DND-41 (cell line): ENCODE measurements at regions not wholly inside any gene's neighbourhood (a gene's known extent, or its start where the extent isn't known, plus 50 kb on each side); places are given as distances from the start of the nearest gene placed in this dataset.

Experiments used
- ATAC-seq: fragments of 200-7000 bp; cut with Tn5 transposase; 3 replicates; pipeline ENCODE4 v1.9.1; 2021; ENCODE audit warnings: low read depth; ENCODE audit not compliant: insufficient read depth
- DNase-seq: peaks from one replicate; pipeline ENCODE4 v3.0.0-alpha.2; 2020
- H2AFZ ChIP-seq: 2 replicates; pipeline ENCODE4 v1.6.0; 2012; ENCODE audit warnings: low read depth, low read length
- H3K27ac ChIP-seq: 2 replicates; pipeline ENCODE4 v1.5.1; 2012; ENCODE audit warnings: low read length, inconsistent platforms
- H3K27me3 ChIP-seq: fragments of 200-600 bp; sonication (generic); 2 replicates; pipeline ENCODE4 v1.6.0; 2012; ENCODE audit warnings: low read length, mild to moderate bottlenecking, inconsistent platforms; ENCODE audit not compliant: insufficient read depth, poor library complexity
- H3K36me3 ChIP-seq: 2 replicates; pipeline ENCODE4 v1.5.1; 2012; ENCODE audit warnings: low read length, inconsistent platforms; ENCODE audit not compliant: insufficient read depth
- H3K4me1 ChIP-seq: 2 replicates; pipeline ENCODE4 v1.5.1; 2012; ENCODE audit warnings: mild to moderate bottlenecking, low read length; ENCODE audit not compliant: insufficient read depth
- H3K4me2 ChIP-seq: 2 replicates; pipeline ENCODE4 v1.6.0; 2012; ENCODE audit warnings: mild to moderate bottlenecking, moderate library complexity, low read length, inconsistent platforms; ENCODE audit not compliant: insufficient read depth
- H3K4me3 ChIP-seq, 2 experiments: fragments of 200-600 bp in 1 of 2; shearing (Covaris generic) in 1 of 2; 2 replicates each; pipeline ENCODE4 v1.5.1; 2012 to 2016; ENCODE audit warnings: inconsistent platforms in 2 of 2, low read length in 2 of 2, mild to moderate bottlenecking in 2 of 2, low read depth in 1 of 2, moderate library complexity in 1 of 2
- H3K79me2 ChIP-seq: 2 replicates; pipeline ENCODE4 v1.6.0; 2012; ENCODE audit warnings: low read length, inconsistent platforms; ENCODE audit not compliant: insufficient read depth
- H3K9ac ChIP-seq: 2 replicates; pipeline ENCODE4 v1.6.0; 2012; ENCODE audit warnings: low read depth, mild to moderate bottlenecking, inconsistent platforms, low read length, moderate library complexity
- H3K9me3 ChIP-seq: 2 replicates; pipeline ENCODE4 v1.5.1; 2012; ENCODE audit warnings: low read length, moderate library complexity, mild to moderate bottlenecking, inconsistent platforms; ENCODE audit not compliant: insufficient read depth, severe bottlenecking
- H4K20me1 ChIP-seq: 2 replicates; pipeline ENCODE4 v1.6.0; 2012; ENCODE audit warnings: low read length; ENCODE audit not compliant: insufficient read depth
- CTCF ChIP-seq: IDR thresholded peaks from 2 replicates; pipeline ENCODE4 v1.5.1; 2012; ENCODE audit warnings: borderline replicate concordance, low read length, moderate library complexity, mild to moderate bottlenecking; ENCODE audit not compliant: poor library complexity, severe bottlenecking; ENCODE audit errors: extremely low read depth
- EZH2 ChIP-seq: IDR thresholded peaks from 3 replicates; pipeline ENCODE4 v1.6.1; 2012; ENCODE audit warnings: borderline replicate concordance, low read depth, mild to moderate bottlenecking, moderate library complexity, low read length, inconsistent platforms; ENCODE audit not compliant: severe bottlenecking

- DNase-seq: no peak
- Histone ChIP-seq H2AFZ (no peak overlapping the region), H3K4me2 (no peak overlapping the region), H3K79me2 (no peaks in the 10 kb centered on the region), H3K4me3 (no peak overlapping the region), H3K9ac (no peak overlapping the region), H3K27me3 (no peaks in the 10 kb centered on the region), H3K9me3 (no peaks in the 10 kb centered on the region), H3K36me3 (no peaks in the 10 kb centered on the region), H3K4me1 (no peaks in the 10 kb centered on the region), H4K20me1 (no peaks in the 10 kb centered on the region), H3K27ac (no peak overlapping the region)
- no peak for ATAC-seq
- TF ChIP-seq EZH2: no peak
- TF ChIP-seq CTCF: no peak
Observed at GRCh38 chr2:192593561-192593960, 398.8 kb upstream of the TMEFF2 start.

- no peak overlapping the region for H3K4me2 ChIP-seq
- no peak overlapping the region for H3K9ac ChIP-seq
- H2AFZ ChIP-seq: no peak overlapping the region
- H4K20me1 ChIP-seq: no peaks in the 10 kb centered on the region
- no peaks in the 10 kb centered on the region for H3K27me3 ChIP-seq
- H3K9me3 ChIP-seq: no peaks in the 10 kb centered on the region
- H3K4me3 ChIP-seq: no peak overlapping the region
- H3K27ac ChIP-seq: no peak overlapping the region
- ATAC-seq: no peak
- TF ChIP-seq CTCF: no peak
- no peak for TF ChIP-seq EZH2
- H3K79me2 ChIP-seq: no peaks in the 10 kb centered on the region
- H3K36me3 ChIP-seq: no peaks in the 10 kb centered on the region
- DNase-seq: no peak
- no peaks in the 10 kb centered on the region for H3K4me1 ChIP-seq
Observed at GRCh38 chr2:192591617-192592016, 396.9 kb upstream of the TMEFF2 start.

GRCh38 chr2:192585418-192585817, 390.7 kb upstream of the TMEFF2 start:
- Histone ChIP-seq H3K27ac (no peak overlapping the region), H2AFZ (no peak overlapping the region), H3K9ac (no peak overlapping the region), H4K20me1 (no peaks in the 10 kb centered on the region), H3K27me3 (no peaks in the 10 kb centered on the region), H3K4me3 (no peak overlapping the region), H3K9me3 (no peaks in the 10 kb centered on the region), H3K79me2 (no peaks in the 10 kb centered on the region), H3K4me2 (no peak overlapping the region), H3K4me1 (no peaks in the 10 kb centered on the region), H3K36me3 (no peaks in the 10 kb centered on the region)
- DNase-seq (no peak), ATAC-seq (no peak)
- TF ChIP-seq EZH2 (no peak), CTCF (no peak)

GRCh38 chr2:192584976-192585375, 390.2 kb upstream of the TMEFF2 start:
- H3K9ac ChIP-seq: no peak overlapping the region
- H3K9me3 ChIP-seq: no peaks in the 10 kb centered on the region
- no peak for ATAC-seq
- no peaks in the 10 kb centered on the region for H4K20me1 ChIP-seq
- H3K27ac ChIP-seq: no peak overlapping the region
- no peaks in the 10 kb centered on the region for H3K36me3 ChIP-seq
- TF ChIP-seq EZH2 (no peak), CTCF (no peak)
- no peaks in the 10 kb centered on the region for H3K27me3 ChIP-seq
- DNase-seq: no peak
- H3K4me3 ChIP-seq: no peak overlapping the region
- H2AFZ ChIP-seq: no peak overlapping the region
- no peak overlapping the region for H3K4me2 ChIP-seq
- H3K79me2 ChIP-seq: no peaks in the 10 kb centered on the region
- no peaks in the 10 kb centered on the region for H3K4me1 ChIP-seq
